ENCODE measurements at regions not wholly inside any gene's neighbourhood (a gene's known extent, or its start where the extent isn't known, plus 50 kb on each side); places are given as distances from the start of the nearest gene placed in this dataset.
"Not testable (repeated sequence)": the region's sequence is repeated elsewhere in the genome, so short reads cannot be mapped to it uniquely, and the experiment has no call there.

GRCh38 chr6:78259935-78260334, 607.1 kb downstream of the MEI4 start:
- no peak overlapping the region for H3K27ac ChIP-seq
- H3K4me3 ChIP-seq = no peak overlapping the region
- TF ChIP-seq, protein P1, sequence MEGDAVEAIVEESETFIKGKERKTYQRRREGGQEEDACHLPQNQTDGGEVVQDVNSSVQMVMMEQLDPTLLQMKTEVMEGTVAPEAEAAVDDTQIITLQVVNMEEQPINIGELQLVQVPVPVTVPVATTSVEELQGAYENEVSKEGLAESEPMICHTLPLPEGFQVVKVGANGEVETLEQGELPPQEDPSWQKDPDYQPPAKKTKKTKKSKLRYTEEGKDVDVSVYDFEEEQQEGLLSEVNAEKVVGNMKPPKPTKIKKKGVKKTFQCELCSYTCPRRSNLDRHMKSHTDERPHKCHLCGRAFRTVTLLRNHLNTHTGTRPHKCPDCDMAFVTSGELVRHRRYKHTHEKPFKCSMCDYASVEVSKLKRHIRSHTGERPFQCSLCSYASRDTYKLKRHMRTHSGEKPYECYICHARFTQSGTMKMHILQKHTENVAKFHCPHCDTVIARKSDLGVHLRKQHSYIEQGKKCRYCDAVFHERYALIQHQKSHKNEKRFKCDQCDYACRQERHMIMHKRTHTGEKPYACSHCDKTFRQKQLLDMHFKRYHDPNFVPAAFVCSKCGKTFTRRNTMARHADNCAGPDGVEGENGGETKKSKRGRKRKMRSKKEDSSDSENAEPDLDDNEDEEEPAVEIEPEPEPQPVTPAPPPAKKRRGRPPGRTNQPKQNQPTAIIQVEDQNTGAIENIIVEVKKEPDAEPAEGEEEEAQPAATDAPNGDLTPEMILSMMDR (IDR thresholded peaks at IDR 0.05) = no peak
- no peak for DNase-seq (ENCODE audit: low spot score)

- DNase-seq (ENCODE audit: low spot score); H3K4me3 ChIP-seq; H3K27ac ChIP-seq: not testable (repeated sequence)
These were observed 606.9 kb upstream of the IRAK1BP1 start for GRCh38 chr6:78260427-78260826.

DNA sequence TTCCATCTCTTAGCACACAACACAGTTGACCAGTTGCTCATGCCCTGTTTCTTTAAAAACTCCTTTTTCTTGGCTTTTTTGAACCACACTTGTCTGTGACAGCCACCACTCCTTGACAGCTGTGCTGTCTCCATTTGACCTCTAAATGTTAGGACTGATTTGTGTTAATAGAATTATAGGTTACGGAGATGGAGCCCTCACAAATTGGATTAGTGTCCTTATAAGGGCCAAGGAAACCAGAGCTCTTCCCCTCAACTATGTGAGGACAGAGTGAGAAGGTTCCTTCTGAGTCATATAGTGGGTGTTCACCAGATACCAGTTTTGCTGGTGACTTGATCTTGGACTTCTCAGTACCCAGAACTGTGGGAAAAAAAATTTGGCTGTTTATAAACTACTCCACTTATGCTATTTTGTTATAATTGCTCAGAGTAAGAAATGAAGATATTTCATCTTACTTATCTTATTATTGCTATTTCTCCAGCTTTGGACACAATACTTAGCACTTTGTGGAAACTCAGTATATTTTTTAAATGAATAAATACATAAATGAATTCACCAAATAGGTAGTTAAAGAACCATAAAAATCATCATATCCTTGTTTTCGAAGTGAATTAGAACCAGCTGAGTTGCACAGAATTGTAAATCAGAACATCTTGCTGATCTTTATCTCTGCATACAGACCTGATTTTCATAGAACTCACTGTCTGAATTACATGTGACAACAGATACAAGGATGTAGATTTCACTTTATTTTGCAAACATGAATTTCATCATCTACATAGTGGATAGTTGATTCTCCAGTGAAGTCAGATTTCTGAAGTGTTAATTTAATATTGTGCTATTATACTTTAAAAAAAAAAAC, 598.5 kb upstream of the IRAK1BP1 start:
- H3K4me3 ChIP-seq = no peak overlapping the region
- DNase-seq (ENCODE audit: low spot score) = no peak
- no peak overlapping the region for H3K27ac ChIP-seq
- TF ChIP-seq, protein P1 (IDR thresholded peaks at IDR 0.05) = no peak

- DNase-seq (ENCODE audit: low spot score) = no peak
- TF ChIP-seq, protein P1 (IDR thresholded peaks at IDR 0.05) = no peak
- no peak overlapping the region for H3K4me3 ChIP-seq
- H3K27ac ChIP-seq = no peak overlapping the region
These were observed 566.5 kb upstream of the IRAK1BP1 start for GRCh38 chr6:78300885-78301284.

DNA sequence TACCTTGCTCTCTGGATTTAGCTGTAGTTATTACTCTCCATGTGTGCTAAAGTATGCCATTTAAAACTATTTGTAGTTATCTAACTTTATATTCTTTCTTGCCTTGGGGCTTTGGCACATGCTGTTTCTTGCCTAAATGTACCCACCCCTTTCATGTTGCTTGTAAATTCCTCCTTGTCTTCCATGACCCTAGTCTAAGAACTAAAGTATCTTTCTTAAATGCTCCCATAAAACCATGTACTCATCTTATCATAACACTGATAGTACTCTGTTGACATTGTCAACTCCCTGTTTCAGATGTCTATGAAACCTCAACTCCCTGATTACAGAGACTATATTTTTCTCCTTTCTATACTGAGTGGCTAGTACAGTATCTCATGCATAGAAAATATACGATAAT, 564.9 kb upstream of the IRAK1BP1 start:
- Histone ChIP-seq H3K4me3 (no peak overlapping the region), H3K27ac (no peak overlapping the region)
- DNase-seq (ENCODE audit: low spot score) = no peak
- TF ChIP-seq, protein P1 (IDR thresholded peaks at IDR 0.05) = no peak

- H3K27ac ChIP-seq = no peak overlapping the region
- DNase-seq (ENCODE audit: low spot score) = no peak
- TF ChIP-seq, protein P1 (IDR thresholded peaks at IDR 0.05) = no peak
- H3K4me3 ChIP-seq = no peak overlapping the region
These were observed 559.3 kb upstream of the IRAK1BP1 start for GRCh38 chr6:78308025-78308424.

GRCh38 chr6:78322068-78322845, 545.1 kb upstream of the IRAK1BP1 start:
- Histone ChIP-seq H3K27ac (no peak overlapping the region), H3K4me3 (no peak overlapping the region)
- TF ChIP-seq, protein P1 (IDR thresholded peaks at IDR 0.05) = no peak
- no peak for DNase-seq (ENCODE audit: low spot score)
